ENCODE measurements at regions not wholly inside any gene's neighbourhood (a gene's known extent, or its start where the extent isn't known, plus 50 kb on each side); places are given as distances from the start of the nearest gene placed in this dataset.
"Not testable (repeated sequence)": the region's sequence is repeated elsewhere in the genome, so short reads cannot be mapped to it uniquely, and the experiment has no call there.

- TF ChIP-seq ZNF311 (CRISPR knock-in tag; IDR thresholded peaks at IDR 0.05); RBM22 (IDR thresholded peaks at IDR 0.05; ENCODE audit: low read depth, low read length, poor library complexity, severe bottlenecking); CBX1 (IDR thresholded peaks at IDR 0.05; ENCODE audit: low read depth): not testable (repeated sequence)
These were observed 72.4 kb upstream of the NBPF8 start for GRCh38 chr1:120342231-120343073.

All from K562 (cell line).